Gastroesophageal sphincter (tissue), 3 donors: ENCODE measurements at regions not wholly inside any gene's neighbourhood (a gene's known extent, or its start where the extent isn't known, plus 50 kb on each side); places are given as distances from the start of the nearest gene placed in this dataset.

Experiments
- EP300 ChIP-seq: sonication (generic); formaldehyde crosslinking; IDR thresholded peaks from one replicate; pipeline ENCODE4 v1.6.1; 2017; ENCODE audit warnings: antibody characterized with exemption, mild to moderate bottlenecking
- POLR2A ChIP-seq, 2 donors: fragments of 450-650 bp; IDR thresholded peaks; one replicate each; pipeline ENCODE4 v1.6.1; 2017; ENCODE audit warnings: antibody characterized with exemption in 2 of 2, mild to moderate bottlenecking in 2 of 2, moderate library complexity in 1 of 2
- POLR2AphosphoS5 ChIP-seq: sonication (generic); formaldehyde crosslinking; IDR thresholded peaks from one replicate; pipeline ENCODE4 v1.6.1; 2017; ENCODE audit warnings: antibody characterized with exemption
- TF ChIP-seq, protein P1 (sequence below), 4 experiments: fragments of 200-600 bp in 2 of 4; fragments of 450-650 bp in 2 of 4; sonication (generic) in 1 of 4; IDR thresholded peaks; one replicate each; pipeline ENCODE4 v1.5.1; 2017 to 2019; ENCODE audit warnings: antibody characterized with exemption in 4 of 4, mild to moderate bottlenecking in 2 of 4, moderate library complexity in 2 of 4

DNA sequence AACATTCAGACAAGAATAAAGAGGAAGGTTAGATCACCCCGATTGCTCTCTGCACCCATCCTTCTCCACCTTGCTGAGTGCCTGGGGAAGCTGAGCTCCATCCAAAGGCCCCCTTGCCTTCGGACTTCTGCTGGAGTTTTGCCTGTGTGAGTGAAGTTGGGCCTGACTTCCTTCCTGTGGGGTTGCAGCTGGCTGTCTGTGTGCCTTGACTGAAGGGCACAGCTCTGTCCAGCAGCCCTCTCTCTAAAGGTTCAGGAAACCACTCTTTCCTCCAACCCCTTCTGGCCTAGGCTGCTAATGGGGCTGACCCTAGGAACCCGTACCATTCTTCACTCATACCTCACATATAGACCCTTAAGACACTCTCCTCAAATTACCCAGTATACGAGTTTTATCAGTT, 173.4 kb upstream of the HMCN1 start:
- TF ChIP-seq, protein P1, sequence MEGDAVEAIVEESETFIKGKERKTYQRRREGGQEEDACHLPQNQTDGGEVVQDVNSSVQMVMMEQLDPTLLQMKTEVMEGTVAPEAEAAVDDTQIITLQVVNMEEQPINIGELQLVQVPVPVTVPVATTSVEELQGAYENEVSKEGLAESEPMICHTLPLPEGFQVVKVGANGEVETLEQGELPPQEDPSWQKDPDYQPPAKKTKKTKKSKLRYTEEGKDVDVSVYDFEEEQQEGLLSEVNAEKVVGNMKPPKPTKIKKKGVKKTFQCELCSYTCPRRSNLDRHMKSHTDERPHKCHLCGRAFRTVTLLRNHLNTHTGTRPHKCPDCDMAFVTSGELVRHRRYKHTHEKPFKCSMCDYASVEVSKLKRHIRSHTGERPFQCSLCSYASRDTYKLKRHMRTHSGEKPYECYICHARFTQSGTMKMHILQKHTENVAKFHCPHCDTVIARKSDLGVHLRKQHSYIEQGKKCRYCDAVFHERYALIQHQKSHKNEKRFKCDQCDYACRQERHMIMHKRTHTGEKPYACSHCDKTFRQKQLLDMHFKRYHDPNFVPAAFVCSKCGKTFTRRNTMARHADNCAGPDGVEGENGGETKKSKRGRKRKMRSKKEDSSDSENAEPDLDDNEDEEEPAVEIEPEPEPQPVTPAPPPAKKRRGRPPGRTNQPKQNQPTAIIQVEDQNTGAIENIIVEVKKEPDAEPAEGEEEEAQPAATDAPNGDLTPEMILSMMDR (IDR thresholded peaks at IDR 0.05): no peak
- TF ChIP-seq POLR2A (IDR thresholded peaks at IDR 0.05): no peak
- no peak for TF ChIP-seq POLR2AphosphoS5
- no peak for TF ChIP-seq EP300
